GM04503 (cell line): ENCODE measurements at regions not wholly inside any gene's neighbourhood (a gene's known extent, or its start where the extent isn't known, plus 50 kb on each side); places are given as distances from the start of the nearest gene placed in this dataset.

Experiments used
- DNase-seq: peaks from one replicate; pipeline ENCODE4 v3.0.0-alpha.2; 2012; ENCODE audit warnings: low read depth

- no peak for DNase-seq
Measured at GRCh38 chr6:156376091-156376490, 401.1 kb upstream of the ARID1B start.

- DNase-seq: no peak
Measured at GRCh38 chr6:156359912-156360311, 417.3 kb upstream of the ARID1B start.

GRCh38 chr6:156352861-156353260, 424.3 kb upstream of the ARID1B start:
- DNase-seq: no peak

DNA sequence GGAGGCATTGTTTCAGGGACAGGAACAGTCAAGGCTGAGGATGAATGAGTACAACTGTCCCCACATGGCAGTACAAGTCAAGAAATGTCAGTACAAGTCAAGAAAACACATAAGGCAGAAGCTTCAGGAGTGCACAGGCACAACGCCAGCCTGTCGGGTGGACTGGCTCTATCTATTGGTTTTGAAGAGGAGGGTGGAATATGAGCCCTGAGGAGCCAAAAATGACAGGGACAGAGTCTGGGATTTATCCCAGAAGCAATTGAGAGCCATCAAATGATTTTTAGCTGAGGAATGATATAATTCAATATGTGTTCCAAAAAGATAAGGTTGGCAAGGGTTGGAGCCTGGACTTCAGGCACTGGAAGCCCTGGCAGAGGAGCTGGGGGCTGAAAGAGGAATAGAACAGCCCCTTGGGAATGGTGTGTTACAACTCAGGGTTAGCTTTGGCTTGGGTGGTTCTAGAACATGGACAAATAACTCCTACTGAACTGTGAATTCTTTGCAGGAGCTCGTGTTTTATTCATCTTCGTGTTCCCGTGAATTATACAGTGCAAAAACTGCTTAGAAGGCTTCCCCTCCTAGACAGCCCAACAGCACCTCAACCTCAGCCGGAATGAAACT, 425.7 kb upstream of the ARID1B start:
- DNase-seq: no peak

GRCh38 chr6:156350337-156350736, 426.8 kb upstream of the ARID1B start:
- no peak for DNase-seq

GRCh38 chr6:156348849-156349248, 428.3 kb upstream of the ARID1B start:
- no peak for DNase-seq

- DNase-seq: no peak
Measured at GRCh38 chr6:156348424-156348823, 428.8 kb upstream of the ARID1B start.

- DNase-seq: no peak
Measured at GRCh38 chr6:156347656-156348055, 429.5 kb upstream of the ARID1B start.

- DNase-seq: no peak
Measured at GRCh38 chr6:156347246-156347645, 429.9 kb upstream of the ARID1B start.

DNA sequence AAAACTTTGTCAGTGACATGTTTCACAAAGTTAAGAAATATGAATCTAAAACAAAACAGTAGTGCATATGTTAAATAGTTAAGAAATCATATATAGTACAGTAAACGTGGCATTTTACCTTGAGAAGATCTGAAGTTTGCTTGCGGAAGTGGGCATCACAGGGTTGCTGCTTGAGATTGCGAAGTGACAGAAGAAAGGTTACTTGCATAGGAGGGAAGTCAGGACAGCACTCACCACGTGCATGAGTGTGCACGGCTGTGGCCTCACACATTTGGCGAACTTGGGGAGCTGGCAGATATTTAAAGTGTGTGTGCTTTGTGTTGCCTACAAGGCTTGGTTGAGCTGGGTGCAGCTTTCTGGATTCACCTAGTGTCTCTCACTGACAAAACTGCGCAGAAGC, 431.5 kb upstream of the ARID1B start:
- no peak for DNase-seq

GRCh38 chr6:156344491-156344890, 432.7 kb upstream of the ARID1B start:
- no peak for DNase-seq

GRCh38 chr6:156337801-156338200, 439.4 kb upstream of the ARID1B start:
- DNase-seq: no peak

GRCh38 chr6:156336733-156337132, 440.4 kb upstream of the ARID1B start:
- no peak for DNase-seq

- no peak for DNase-seq
Measured at GRCh38 chr6:156336089-156336488, 441.1 kb upstream of the ARID1B start.

DNA sequence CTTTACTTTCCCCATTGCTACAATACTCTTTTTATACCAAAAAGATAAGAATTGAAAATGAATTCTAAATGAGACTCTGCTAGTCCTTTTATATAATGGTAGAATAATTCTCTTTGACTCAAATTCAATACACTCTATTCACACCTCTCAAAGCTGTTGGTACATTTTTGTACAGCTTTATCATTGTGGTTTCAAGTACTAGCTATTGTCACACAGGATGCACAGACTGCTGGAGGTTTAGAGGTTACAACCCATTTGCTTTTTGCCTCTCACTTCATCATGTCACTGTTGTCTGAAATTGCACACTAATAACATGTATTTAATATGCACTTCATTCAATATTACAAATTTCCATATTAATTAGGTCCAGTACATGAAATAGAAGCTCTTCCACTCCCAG, 442.2 kb upstream of the ARID1B start:
- DNase-seq: no peak

DNA sequence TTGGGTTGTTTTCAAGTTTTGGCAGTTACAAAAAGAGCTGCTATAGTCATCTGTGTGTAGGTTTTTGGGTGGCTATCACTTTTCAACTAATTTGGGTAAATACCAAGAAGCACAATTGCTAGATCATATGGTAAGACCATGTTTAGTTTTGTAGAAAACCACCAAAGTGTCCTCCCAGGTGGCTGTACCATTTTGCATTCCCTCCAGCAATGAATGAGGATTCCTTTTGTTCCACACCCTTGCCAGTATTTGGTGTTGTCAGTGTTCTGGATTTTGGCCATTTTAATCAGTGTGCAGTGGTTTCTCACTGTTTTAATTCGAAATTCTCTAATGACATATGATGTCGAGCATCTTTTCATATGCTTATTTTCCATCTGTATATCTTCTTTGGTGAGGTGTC, 457.5 kb upstream of the ARID1B start:
- DNase-seq: no peak

DNA sequence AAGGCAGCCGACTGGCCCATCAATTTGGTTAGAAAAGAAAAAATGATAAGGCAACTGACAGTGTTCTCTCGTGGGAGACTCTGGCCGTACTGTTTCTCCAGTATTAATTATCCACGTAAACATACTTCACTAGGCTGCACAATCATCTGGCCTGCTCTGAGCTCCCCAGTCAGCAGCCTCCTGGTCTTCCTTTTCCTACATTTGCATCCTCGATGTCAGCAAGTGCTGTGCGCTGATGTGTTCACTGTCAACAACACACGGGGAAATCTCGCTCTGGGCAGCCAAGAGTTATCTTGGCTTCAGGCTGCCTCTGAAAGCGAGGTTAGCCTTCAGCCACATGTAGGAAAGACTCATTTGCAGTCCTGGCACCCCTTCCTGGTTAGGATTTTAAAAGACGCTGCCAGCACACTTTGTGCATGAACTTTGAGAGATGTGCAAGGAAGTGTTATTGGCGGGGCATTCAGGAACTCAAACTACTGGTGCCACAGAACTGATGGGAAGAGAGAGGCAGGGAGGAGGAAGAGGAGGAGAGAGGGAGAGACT, 460.5 kb upstream of the ARID1B start:
- no peak for DNase-seq

- DNase-seq: no peak
Measured at GRCh38 chr6:156315146-156315545, 462.0 kb upstream of the ARID1B start.

DNA sequence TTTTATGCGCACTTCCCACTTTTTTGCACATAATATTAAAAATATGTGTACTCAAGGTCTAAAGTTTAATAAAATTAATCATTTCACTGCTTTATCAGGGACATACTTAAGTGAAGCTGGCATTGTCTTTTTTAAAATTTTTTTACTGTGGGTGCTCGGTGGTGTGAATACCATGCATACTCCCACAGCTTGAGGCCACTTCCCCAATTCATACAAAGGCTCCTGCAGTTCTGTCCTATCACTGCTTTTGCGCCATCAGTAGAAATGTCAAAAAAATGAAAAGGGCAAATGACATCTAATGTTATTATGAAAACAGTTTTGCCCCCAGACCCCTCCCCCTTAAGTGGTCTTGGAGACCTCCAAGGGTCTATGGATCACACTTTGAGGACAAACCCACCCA, 464.1 kb upstream of the ARID1B start:
- DNase-seq: no peak

- DNase-seq: no peak
Measured at GRCh38 chr6:156311291-156311690, 465.9 kb upstream of the ARID1B start.

DNA sequence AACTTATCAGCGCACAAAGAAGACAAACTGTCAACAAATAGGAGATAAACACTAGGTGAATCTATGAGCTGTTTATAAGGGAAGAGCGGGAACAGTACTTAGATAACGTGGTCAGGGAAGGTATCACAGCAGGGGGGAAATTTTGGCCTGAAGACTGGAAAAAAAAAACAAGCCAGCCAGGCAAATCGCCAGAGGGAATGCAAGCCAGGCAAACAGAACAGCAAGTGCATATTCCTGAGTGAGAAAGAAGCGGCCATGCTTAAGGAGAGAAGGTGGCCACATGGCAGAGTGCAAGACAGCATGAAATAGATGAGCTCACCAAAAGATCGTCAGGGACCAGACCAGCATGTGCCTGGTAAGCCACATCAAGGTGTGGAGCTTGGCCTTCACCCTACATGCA, 466.5 kb upstream of the ARID1B start:
- no peak for DNase-seq

DNA sequence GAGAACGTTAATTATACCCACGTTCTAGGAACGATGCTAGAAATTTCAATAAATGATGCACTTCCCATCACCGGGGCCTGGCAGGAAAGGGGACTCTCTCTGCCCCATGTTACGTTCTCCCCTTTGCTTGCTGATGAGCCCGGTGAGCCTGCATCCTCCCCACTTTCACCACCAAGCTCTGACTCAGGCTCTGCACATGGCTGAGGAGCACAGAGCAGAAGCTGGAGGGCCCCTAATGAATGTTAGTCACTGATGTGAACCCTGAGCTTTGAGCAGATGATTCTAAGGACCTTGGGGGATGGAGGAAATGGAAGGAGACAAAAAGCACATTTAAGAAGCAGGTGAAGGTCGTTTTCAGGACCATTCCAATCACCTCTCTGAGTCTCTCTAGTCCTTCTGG, 468.2 kb upstream of the ARID1B start:
- DNase-seq: no peak

DNA sequence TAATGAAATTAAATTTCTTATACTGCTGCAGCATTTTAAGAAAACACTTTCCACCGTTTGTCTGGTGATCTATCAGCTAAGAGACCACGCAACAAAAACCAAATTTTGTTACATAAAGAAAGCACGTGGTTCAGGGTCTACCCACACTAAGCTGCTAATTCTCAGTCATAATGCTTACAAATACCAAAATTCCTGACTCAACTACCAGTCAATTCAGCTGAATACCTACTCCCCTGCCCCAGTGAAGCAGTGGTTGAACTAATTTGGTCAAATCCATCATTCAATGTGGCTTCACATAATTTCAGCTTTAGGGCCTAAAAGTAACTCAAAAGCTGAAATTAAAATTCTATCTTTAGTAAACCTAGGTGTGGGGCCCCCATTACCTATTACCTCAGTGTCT, 468.6 kb upstream of the ARID1B start:
- DNase-seq: no peak

DNA sequence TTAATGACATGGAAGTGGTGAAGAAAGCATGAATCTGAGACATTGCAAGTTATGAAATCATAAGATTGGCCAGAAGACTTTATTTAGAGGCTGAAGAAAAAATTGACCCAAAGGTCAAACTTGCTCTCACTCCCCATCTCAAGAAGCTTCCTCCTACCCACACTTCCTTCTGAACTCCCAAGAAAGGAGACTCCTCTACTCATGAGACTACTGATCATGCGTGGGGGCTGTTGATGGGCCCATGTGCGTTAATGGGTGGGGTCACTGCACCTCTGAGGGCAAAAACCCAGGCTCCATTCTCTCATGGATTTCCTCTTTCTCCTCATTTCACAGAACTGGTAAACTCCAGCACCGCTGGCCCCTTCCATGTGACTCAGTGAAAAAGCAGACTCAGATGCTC, 470.6 kb upstream of the ARID1B start:
- DNase-seq: no peak

DNA sequence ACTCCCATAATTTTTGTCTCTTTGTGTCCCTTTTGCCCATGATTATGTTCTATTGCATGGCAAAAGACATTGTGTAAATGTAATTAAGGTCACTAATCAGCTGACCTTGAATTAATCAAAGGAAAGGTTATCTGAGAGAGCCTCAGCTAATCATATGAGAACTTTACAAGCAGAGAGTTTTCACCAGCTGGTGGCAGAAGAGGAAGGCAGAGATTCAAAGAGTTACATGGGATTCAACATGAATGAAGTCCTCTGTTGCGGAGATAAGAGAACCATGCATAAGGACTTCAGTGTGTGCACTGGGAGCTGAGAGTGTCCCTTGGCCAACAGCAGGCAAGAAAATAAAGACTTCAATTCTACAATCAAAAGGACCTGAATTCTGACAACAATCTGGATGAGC, 494.1 kb upstream of the ARID1B start:
- DNase-seq: no peak
